ENCODE measurements at regions not wholly inside any gene's neighbourhood (a gene's known extent, or its start where the extent isn't known, plus 50 kb on each side); places are given as distances from the start of the nearest gene placed in this dataset.

DNA sequence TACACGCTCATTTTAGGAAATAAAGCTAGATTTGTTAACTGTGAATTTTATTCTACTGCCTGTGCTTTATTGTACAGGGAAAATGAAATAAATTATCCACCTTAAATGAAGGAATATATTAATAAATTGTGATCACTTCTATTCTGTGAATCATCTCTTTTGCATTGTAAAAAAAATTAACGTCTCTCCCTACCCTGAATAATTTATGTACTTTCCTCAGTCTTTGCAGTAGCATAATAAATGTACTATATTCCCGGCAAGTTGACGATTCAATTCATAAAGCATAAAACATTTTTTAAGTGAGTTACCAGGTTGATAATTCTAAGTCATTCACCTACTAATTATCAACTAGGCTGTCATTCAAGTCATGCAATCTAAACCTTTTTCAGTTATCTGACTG, 1425.3 kb upstream of the CDH9 start:
- no peak for TF ChIP-seq CTCF (IDR thresholded peaks at IDR 0.05; ENCODE audit: borderline replicate concordance, extremely low read depth, insufficient read depth)
- Histone ChIP-seq H3K4me3 (ENCODE audit: low read length in 3 of 3) (no peak overlapping the region), H3K9ac (ENCODE audit: low read length in 3 of 3) (no peak overlapping the region), H3K4me1 (ENCODE audit: control insufficient read depth in 2 of 3, insufficient read depth in 2 of 3, low read depth in 1 of 3, low read length in 3 of 3) (no peaks in the 10 kb centered on the region), H3K27me3 (ENCODE audit: control insufficient read depth, insufficient read depth, low read length) (no peaks in the 10 kb centered on the region), H3K36me3 (ENCODE audit: control insufficient read depth in 2 of 3, insufficient read depth in 3 of 3, low read length in 3 of 3) (no peaks in the 10 kb centered on the region), H3K27ac (ENCODE audit: low read depth in 2 of 2, low read length in 2 of 2) (no peak overlapping the region), H3K9me3 (ENCODE audit: control insufficient read depth in 2 of 3, insufficient read depth in 1 of 3, low read length in 3 of 3) (no peaks in the 10 kb centered on the region)
- DNase-seq (no peak), FAIRE-seq (no peak)
- intact Hi-C loops (cut with DNase I) = no loop called here

DNA sequence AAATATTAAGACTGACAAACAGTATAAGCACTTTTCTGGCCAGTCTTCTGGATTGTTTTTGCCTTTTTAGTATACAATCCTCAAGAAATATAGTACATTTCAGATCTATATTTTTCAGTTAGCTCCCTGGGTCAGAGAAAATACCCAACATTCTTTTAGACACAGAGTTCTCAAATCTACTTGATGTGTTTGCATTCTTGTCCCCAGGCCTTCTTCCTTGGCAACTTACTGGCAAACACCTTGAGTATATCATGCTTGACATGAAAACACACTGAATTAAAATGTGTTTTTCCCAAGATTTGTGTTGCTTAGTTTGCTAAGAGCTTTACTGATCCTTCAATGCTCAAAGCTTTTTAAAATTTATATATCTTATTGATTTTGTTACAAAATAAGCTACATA, 1413.1 kb upstream of the CDH9 start:
- no peak for TF ChIP-seq CTCF (IDR thresholded peaks at IDR 0.05; ENCODE audit: borderline replicate concordance, extremely low read depth, insufficient read depth)
- Histone ChIP-seq H3K4me1 (ENCODE audit: control insufficient read depth in 2 of 3, insufficient read depth in 2 of 3, low read depth in 1 of 3, low read length in 3 of 3) (no peaks in the 10 kb centered on the region), H3K36me3 (ENCODE audit: control insufficient read depth in 2 of 3, insufficient read depth in 3 of 3, low read length in 3 of 3) (no peaks in the 10 kb centered on the region), H3K9me3 (ENCODE audit: control insufficient read depth in 2 of 3, insufficient read depth in 1 of 3, low read length in 3 of 3) (peaks cover 0 to 6% (median 0%) of the 10 kb centered on the region in 3 donors), H3K27ac (ENCODE audit: low read depth in 2 of 2, low read length in 2 of 2) (no peak overlapping the region), H3K9ac (ENCODE audit: low read length in 3 of 3) (no peak overlapping the region), H3K4me3 (ENCODE audit: low read length in 3 of 3) (no peak overlapping the region), H3K27me3 (ENCODE audit: control insufficient read depth, insufficient read depth, low read length) (no peaks in the 10 kb centered on the region)
- intact Hi-C loops (cut with DNase I) = no loop called here
- FAIRE-seq (no peak), DNase-seq (no peak)

DNA sequence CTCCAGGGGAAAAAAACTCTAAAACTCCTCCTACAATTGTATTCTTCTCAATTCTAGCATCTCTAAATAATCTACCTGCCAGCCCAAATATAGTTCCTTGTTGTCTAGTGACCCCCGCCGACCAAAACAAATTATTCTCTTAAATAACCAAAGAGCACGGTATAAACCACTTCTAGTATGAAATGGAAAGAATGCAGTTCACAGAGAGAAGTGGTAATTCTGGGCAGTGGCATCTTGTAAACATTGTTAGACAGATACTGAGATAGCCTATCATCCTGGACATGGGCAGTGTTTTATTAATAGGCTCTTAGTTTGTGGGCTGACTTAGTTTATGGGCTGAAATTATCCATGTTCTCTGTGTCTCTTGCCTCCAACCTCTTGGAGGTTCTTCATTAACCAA, 1412.6 kb upstream of the CDH9 start:
- Histone ChIP-seq H3K27me3 (ENCODE audit: control insufficient read depth, insufficient read depth, low read length) (no peaks in the 10 kb centered on the region), H3K4me3 (ENCODE audit: low read length in 3 of 3) (no peak overlapping the region), H3K9me3 (ENCODE audit: control insufficient read depth in 2 of 3, insufficient read depth in 1 of 3, low read length in 3 of 3) (peaks cover 0 to 11% (median 0%) of the 10 kb centered on the region in 3 donors), H3K9ac (ENCODE audit: low read length in 3 of 3) (no peak overlapping the region), H3K27ac (ENCODE audit: low read depth in 2 of 2, low read length in 2 of 2) (no peak overlapping the region), H3K4me1 (ENCODE audit: control insufficient read depth in 2 of 3, insufficient read depth in 2 of 3, low read depth in 1 of 3, low read length in 3 of 3) (no peaks in the 10 kb centered on the region), H3K36me3 (ENCODE audit: control insufficient read depth in 2 of 3, insufficient read depth in 3 of 3, low read length in 3 of 3) (no peaks in the 10 kb centered on the region)
- intact Hi-C loops (cut with DNase I) = no loop called here
- DNase-seq (no peak), FAIRE-seq (no peak)
- no peak for TF ChIP-seq CTCF (IDR thresholded peaks at IDR 0.05; ENCODE audit: borderline replicate concordance, extremely low read depth, insufficient read depth)

DNA sequence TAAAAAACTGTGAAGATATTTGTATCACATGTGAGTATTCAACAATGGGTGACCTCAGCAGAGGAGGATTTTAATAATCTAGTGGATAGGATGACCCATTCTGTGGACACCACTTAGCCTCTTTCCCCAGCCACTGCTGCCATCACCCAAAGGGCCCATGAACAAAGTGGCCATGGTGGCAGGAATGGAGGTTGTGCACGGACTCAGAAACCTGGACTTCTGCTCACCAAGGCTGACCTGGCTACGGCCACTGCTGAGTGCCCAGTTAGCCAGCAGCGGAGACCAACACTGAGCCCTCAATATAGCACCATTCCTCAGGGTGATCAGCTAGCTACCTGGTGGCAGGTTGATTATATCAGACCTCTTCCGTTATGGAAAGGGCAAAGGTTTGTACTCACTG, 1410.4 kb upstream of the CDH9 start:
- Histone ChIP-seq H3K9me3 (ENCODE audit: control insufficient read depth in 2 of 3, insufficient read depth in 1 of 3, low read length in 3 of 3) (peaks cover 0 to 14% (median 0%) of the 10 kb centered on the region in 3 donors), H3K4me1 (ENCODE audit: control insufficient read depth in 2 of 3, insufficient read depth in 2 of 3, low read depth in 1 of 3, low read length in 3 of 3) (no peaks in the 10 kb centered on the region), H3K27ac (ENCODE audit: low read depth in 2 of 2, low read length in 2 of 2) (no peak overlapping the region), H3K36me3 (ENCODE audit: control insufficient read depth in 2 of 3, insufficient read depth in 3 of 3, low read length in 3 of 3) (no peaks in the 10 kb centered on the region), H3K27me3 (ENCODE audit: control insufficient read depth, insufficient read depth, low read length) (no peaks in the 10 kb centered on the region), H3K9ac (ENCODE audit: low read length in 3 of 3) (no peak overlapping the region), H3K4me3 (ENCODE audit: low read length in 3 of 3) (no peak overlapping the region)
- DNase-seq (no peak), FAIRE-seq (no peak)
- intact Hi-C loops (cut with DNase I) = no loop called here
- no peak for TF ChIP-seq CTCF (IDR thresholded peaks at IDR 0.05; ENCODE audit: borderline replicate concordance, extremely low read depth, insufficient read depth)
